M059J (cell line): ENCODE measurements at regions not wholly inside any gene's neighbourhood (a gene's known extent, or its start where the extent isn't known, plus 50 kb on each side); places are given as distances from the start of the nearest gene placed in this dataset.
A peak's percentile ranks its signal among the peaks of the same experiment; 100 is the strongest.
"Not testable (repeated sequence)": the region's sequence is repeated elsewhere in the genome, so short reads cannot be mapped to it uniquely, and the experiment has no call there.

Experiments used
- DNase-seq: peaks from one replicate; pipeline ENCODE4 v3.0.0-alpha.2; 2012; ENCODE audit warnings: low read depth

GRCh38 chr14:37890095-37890494 is 294.7 kb downstream of the TTC6 start:
- no peak for DNase-seq

- DNase-seq: not testable (repeated sequence)
These were observed 296.1 kb downstream of the TTC6 start for GRCh38 chr14:37891500-37891899.

GRCh38 chr14:37894463-37894862 is 299.0 kb downstream of the TTC6 start:
- no peak for DNase-seq

DNA sequence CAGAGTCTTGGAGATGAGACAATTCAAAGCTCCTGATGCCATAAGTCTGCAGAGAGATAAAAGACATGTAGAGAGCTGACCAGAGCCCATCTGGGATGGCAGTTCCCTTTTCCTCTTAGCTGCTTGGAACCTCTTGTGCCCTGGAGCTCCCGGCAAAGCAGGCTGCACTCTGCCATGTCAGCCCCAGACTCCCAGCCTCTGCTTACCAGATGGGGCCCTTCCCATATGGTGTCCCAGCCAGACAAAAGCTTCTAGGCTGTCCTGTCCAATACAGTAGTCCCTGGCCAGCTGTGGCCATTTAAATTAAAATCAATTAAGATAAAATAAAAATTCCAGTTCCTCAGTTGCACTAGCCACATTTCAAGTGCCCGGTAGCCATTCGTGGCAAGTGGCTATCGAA is 303.9 kb downstream of the TTC6 start:
- no peak for DNase-seq

DNA sequence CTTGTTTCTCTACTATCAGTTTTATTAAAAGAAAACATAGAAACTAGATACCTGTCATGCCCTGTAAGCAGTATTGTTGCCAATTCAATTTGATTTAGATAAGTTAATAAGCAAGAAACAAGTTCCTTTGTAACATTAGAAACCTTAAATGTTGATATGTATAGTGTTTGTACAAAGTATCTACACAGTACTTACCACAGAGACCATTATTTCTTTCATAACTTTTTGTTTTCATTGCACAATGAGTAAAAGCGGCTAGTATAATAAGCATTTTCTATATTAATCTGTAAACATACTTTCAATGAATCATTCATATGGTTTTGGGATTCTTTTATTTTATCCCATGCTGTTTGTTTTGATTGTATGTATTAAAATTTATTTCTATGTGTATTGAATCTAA is 305.1 kb downstream of the TTC6 start:
- DNase-seq: no peak

- DNase-seq: peak; percentile 60
These were observed 305.7 kb upstream of the SSTR1 start for GRCh38 chr14:37901978-37902377.

- DNase-seq: peak; percentile 28
These were observed 304.1 kb upstream of the SSTR1 start for GRCh38 chr14:37903343-37904191.

DNA sequence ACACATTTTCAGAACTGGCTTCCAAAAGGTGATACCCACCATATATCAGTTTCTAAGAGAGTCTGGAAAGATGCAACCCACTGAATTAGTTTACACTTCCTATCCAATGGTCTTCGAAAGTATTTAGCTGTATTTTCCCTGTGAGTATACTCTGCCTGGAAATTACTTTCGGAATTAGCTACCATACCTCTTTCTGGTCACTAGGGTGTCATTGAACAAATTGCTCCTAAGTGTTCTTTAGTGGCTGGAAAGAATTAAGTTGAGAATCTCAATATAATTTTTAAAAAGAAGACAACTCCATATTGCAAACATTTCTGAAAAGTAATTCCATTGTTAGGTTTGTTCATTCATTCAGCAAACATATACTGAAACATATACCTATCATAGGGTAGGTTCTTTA is 283.1 kb upstream of the SSTR1 start:
- DNase-seq: no peak

DNA sequence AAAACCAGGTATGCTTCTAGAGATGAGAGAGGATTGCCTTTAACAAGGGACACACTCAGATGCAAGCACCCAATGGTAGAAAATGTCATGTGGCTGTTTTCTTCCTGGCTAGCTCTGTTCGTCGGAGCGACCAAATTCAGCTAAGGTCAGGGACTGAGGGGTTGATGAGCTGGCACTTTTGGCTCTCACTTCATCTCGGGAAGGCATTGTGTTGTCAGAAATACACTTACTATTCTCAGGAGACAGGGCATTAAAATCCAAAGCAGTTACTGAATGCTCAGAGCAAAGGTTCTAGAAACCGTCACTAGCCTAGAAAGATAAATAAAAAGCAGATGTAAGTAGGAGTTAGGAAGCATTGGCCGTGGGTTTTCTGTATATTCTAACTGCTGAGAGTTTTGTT is 275.7 kb upstream of the SSTR1 start:
- no peak for DNase-seq

DNA sequence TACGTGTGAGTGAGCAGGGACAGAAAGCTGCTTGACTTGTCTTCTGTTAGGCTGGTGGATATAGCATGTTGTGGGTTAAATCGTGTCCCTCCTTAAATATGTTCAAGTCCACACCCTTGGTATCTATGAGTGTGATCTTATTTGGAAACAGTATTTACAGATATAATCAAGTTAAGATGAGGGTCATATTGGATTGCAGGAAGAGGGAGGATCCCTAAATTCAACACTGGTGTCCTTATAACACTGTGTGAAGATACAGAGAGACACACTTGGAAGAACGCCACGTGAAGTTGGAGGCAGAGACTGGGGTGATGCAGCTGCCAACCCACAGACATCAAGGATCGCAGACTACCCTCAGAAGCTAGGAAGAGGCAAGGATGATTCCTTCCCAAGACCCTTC is 275.2 kb upstream of the SSTR1 start:
- DNase-seq: no peak

DNA sequence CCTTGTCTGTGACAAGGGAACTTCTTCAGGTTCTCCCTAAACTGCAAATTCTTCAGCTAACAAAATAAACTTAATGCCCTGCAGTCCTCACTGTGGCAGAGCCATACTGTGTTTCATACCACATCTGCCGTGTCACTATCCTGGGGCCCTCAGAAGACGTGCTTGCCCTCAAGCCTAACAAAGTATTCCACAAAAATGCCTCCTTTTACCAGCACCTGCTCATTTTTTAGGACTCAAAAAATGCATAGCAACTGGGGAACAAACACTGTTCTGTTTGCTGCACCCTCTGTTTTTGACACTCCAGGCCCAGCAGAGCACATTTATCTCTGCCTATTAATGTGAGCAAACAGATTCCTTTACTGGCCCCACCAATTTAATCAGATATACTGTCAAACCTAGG is 270.7 kb upstream of the SSTR1 start:
- DNase-seq: no peak

DNA sequence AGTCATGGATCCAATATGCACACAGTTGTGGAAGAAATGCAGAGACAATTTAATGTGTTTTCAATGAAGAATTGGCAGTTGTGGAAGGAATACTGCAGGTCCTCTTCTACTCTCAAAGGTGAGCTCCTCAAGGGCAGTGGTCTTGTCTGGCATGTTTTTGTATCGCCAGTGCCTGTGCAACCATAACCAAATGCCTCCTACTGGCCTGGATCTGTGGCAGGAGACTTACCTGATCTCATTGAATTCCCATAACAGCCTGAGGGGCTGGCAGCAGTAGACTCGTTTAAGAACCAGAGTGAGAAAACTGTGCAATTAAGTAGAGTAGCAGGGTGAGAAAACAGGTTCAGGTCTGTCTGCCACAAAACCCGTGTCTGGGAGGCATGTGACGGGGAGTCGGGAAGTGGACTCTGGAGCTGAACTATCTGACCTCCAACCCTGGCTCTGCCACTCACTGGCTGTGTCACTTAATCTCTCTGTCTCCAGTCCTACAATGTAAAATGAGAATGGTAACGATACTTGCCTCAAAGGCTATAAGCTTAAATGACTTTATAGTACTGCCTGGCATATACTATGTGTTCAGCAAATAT is 268.2 kb upstream of the SSTR1 start:
- DNase-seq: no peak

- DNase-seq: no peak
These were observed 261.7 kb upstream of the SSTR1 start for GRCh38 chr14:37945959-37946358.

DNA sequence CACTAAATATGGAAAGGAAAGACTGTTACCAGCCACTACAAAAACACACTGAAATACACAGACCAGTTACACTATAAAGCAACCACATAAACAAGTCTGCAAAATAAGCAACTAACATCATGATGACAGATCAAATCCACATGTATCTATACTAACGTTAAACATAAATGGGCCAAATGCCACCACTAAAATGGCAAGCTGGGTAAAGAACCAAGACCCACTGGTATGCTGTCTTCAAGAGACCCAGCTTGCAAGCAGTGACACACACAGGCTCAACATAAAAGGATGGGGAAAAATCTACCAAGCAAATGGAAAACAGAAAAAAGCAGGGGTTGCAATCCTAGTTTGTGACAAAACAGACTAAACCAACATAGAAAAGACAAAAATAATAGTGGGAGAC is 260.9 kb upstream of the SSTR1 start:
- DNase-seq: no peak

GRCh38 chr14:37948266-37948665 is 259.4 kb upstream of the SSTR1 start:
- DNase-seq: no peak

DNA sequence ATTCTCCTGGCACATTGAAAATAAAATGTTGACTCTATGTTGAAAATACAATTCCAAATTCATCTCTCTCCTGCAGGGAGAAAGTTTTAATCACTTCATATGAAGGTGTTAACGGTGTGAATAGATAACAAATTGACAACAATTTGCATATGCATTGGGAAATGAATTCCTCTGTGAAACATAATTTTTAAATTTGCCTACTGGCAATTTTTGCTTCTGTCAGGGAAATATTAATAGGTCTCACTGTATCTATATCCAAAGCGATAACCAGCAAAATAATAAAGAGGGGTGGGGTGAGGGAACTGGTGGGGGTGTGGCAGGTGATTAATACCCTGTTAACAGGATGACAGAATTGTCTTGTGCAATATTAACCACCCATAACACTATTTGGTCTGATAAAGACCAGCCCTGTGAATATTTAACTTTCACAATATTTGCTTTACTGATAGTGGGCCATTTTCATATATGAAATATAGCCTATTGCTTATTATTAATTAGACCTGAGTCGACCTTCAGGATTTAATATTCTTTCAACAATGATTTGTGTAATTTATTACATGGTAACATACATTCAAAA is 239.0 kb upstream of the SSTR1 start:
- no peak for DNase-seq

DNA sequence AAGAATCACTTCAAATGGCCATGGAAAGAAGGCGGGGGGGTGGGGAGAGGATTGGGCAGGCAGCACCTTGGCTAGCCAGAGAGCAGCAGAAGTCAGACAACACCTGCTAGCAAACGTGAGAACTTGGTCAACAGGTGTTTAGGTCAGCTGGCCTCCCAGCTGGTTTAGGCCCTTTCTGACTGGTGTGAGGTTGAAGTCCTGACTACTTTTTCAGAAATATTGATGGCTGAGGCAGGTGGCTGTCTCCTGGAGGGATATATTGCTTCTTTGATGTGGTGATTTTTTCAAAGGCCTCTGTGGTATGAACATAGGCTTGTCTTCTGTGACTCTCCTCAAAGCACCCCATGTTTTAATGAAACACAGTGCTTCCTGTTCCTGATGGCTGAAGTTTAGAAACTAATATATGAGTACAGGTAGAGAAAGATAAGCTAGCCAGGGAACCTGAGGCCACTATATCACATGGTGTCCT is 238.2 kb upstream of the SSTR1 start:
- DNase-seq: no peak

- DNase-seq: no peak
These were observed 237.0 kb upstream of the SSTR1 start for GRCh38 chr14:37970696-37971095.

- DNase-seq: peak; percentile 5
These were observed 234.5 kb upstream of the SSTR1 start for GRCh38 chr14:37972941-37973887.

- peak; percentile 6 for DNase-seq
These were observed 233.3 kb upstream of the SSTR1 start for GRCh38 chr14:37974421-37974820.

DNA sequence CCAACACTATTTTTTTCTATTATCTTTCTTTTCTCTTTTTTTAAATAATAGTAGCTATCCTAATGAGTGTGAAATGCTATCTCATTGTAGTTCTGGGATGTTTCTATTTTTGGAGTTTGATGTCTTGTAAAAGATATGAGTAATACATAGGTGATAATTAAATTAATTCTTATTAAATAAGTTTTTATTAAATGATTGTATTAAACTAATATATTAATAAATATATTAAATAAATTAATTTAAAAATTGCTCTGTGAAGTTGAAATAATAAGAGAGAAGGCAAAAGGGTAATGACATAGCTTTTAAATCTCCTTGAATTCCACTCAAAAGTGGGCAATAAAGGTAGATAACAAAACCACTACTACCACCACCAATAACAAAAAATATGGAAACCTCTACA is 230.2 kb upstream of the SSTR1 start:
- DNase-seq: no peak
